ENCODE measurements at regions not wholly inside any gene's neighbourhood (a gene's known extent, or its start where the extent isn't known, plus 50 kb on each side); places are given as distances from the start of the nearest gene placed in this dataset.

GRCh38 chr4:11299836-11300235 lies 128.9 kb downstream of the HS3ST1 start:
- TF ChIP-seq POLR2A (IDR thresholded peaks at IDR 0.05): no peak
- TF ChIP-seq CTCF (IDR thresholded peaks at IDR 0.05): no peak
- no peak for TF ChIP-seq POLR2AphosphoS5 (IDR thresholded peaks at IDR 0.05)
- TF ChIP-seq EP300 (IDR thresholded peaks at IDR 0.05; ENCODE audit: low read depth): no peak
